ENCODE measurements at regions not wholly inside any gene's neighbourhood (a gene's known extent, or its start where the extent isn't known, plus 50 kb on each side); places are given as distances from the start of the nearest gene placed in this dataset.

GRCh38 chrX:75642811-75643361 is 120.0 kb upstream of the ZDHHC15 start:
- H3K4me3 ChIP-seq (ENCODE audit: insufficient read depth, low read length): no peak overlapping the region
- H3K27ac ChIP-seq (ENCODE audit: low read depth, low read length): no peak overlapping the region
- H3K79me2 ChIP-seq (ENCODE audit: insufficient read depth, low read length): no peaks in the 10 kb centered on the region
- H2AFZ ChIP-seq (ENCODE audit: low read length): no peak overlapping the region
- no peaks in the 10 kb centered on the region for H3K36me3 ChIP-seq (ENCODE audit: insufficient read depth, low read length)
- no peaks in the 10 kb centered on the region for H3K27me3 ChIP-seq (ENCODE audit: insufficient read depth, low read length)
- no peaks in the 10 kb centered on the region for H3K9me3 ChIP-seq (ENCODE audit: low read depth, low read length)
- DNase-seq (ENCODE audit: insufficient read length, low spot score, missing footprints): no peak
- no peaks in the 10 kb centered on the region for H3K4me1 ChIP-seq (ENCODE audit: insufficient read depth, low read length)
- no peak for TF ChIP-seq CTCF (IDR thresholded peaks at IDR 0.05; ENCODE audit: extremely low read depth, low read depth, low read length)
- H3K4me2 ChIP-seq (ENCODE audit: insufficient read depth, low read length): no peak overlapping the region
- H4K20me1 ChIP-seq (ENCODE audit: insufficient read depth, low read length): no peaks in the 10 kb centered on the region

DNA sequence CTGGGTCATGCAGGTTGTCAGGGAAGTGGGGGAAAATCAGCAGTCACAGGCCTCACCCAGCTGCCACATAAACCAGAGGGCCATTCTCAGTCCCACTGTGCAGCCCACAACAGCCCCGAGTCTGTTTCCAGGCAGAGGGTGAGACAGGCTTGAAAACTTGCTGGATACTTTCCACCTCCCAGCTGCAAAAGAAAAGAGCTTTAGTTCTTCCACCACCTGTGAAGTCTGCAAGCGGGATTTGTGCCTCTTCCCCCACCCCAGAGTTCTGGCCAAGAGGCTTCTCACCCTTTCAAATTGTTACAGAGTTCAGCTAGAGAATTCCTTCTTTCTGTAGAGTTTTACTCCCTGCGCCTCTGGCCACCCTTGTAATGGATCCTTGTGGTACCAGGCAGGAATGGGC is 115.5 kb upstream of the ZDHHC15 start:
- Histone ChIP-seq H3K9me3 (ENCODE audit: low read depth, low read length) (peaks cover 2% of the 10 kb centered on the region), H3K79me2 (ENCODE audit: insufficient read depth, low read length) (no peaks in the 10 kb centered on the region), H3K4me1 (ENCODE audit: insufficient read depth, low read length) (no peaks in the 10 kb centered on the region), H3K36me3 (ENCODE audit: insufficient read depth, low read length) (no peaks in the 10 kb centered on the region), H3K4me3 (ENCODE audit: insufficient read depth, low read length) (no peak overlapping the region), H3K4me2 (ENCODE audit: insufficient read depth, low read length) (no peak overlapping the region), H4K20me1 (ENCODE audit: insufficient read depth, low read length) (no peaks in the 10 kb centered on the region), H3K27me3 (ENCODE audit: insufficient read depth, low read length) (no peaks in the 10 kb centered on the region), H2AFZ (ENCODE audit: low read length) (no peak overlapping the region), H3K27ac (ENCODE audit: low read depth, low read length) (no peak overlapping the region)
- no peak for TF ChIP-seq CTCF (IDR thresholded peaks at IDR 0.05; ENCODE audit: extremely low read depth, low read depth, low read length)
- no peak for DNase-seq (ENCODE audit: insufficient read length, low spot score, missing footprints)

GRCh38 chrX:75625232-75625631 is 102.4 kb upstream of the ZDHHC15 start:
- TF ChIP-seq CTCF (IDR thresholded peaks at IDR 0.05; ENCODE audit: extremely low read depth, low read depth, low read length): no peak
- no peak for DNase-seq (ENCODE audit: insufficient read length, low spot score, missing footprints)
- Histone ChIP-seq H3K27ac (ENCODE audit: low read depth, low read length) (no peak overlapping the region), H2AFZ (ENCODE audit: low read length) (no peak overlapping the region), H3K4me3 (ENCODE audit: insufficient read depth, low read length) (no peak overlapping the region), H3K4me1 (ENCODE audit: insufficient read depth, low read length) (no peaks in the 10 kb centered on the region), H3K27me3 (ENCODE audit: insufficient read depth, low read length) (no peaks in the 10 kb centered on the region), H3K4me2 (ENCODE audit: insufficient read depth, low read length) (no peak overlapping the region), H3K79me2 (ENCODE audit: insufficient read depth, low read length) (no peaks in the 10 kb centered on the region), H3K9me3 (ENCODE audit: low read depth, low read length) (no peaks in the 10 kb centered on the region), H3K36me3 (ENCODE audit: insufficient read depth, low read length) (no peaks in the 10 kb centered on the region), H4K20me1 (ENCODE audit: insufficient read depth, low read length) (no peaks in the 10 kb centered on the region)

DNA sequence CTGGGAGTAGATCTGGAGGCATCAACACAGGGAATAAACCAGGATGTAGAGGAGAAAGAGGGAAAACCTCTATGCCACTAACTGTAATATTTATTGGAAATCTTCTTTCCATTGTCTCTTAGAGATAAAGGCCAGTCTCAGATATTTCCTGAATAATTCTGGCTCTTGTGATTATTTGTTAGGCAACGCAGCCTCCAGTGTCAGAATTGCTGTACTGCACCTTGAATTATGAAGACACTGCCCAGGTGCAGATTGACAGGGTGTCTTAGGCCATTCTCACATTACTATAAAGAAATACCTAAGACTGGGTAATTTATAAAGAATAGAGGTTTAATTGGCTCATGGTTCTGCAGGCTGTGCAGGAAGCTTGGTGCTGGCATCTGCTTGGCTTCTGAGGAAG is 100.7 kb upstream of the ZDHHC15 start:
- no peak for TF ChIP-seq CTCF (IDR thresholded peaks at IDR 0.05; ENCODE audit: extremely low read depth, low read depth, low read length)
- no peaks in the 10 kb centered on the region for H3K36me3 ChIP-seq (ENCODE audit: insufficient read depth, low read length)
- H3K27ac ChIP-seq (ENCODE audit: low read depth, low read length): no peak overlapping the region
- H3K4me3 ChIP-seq (ENCODE audit: insufficient read depth, low read length): no peak overlapping the region
- H3K27me3 ChIP-seq (ENCODE audit: insufficient read depth, low read length): no peaks in the 10 kb centered on the region
- no peaks in the 10 kb centered on the region for H3K9me3 ChIP-seq (ENCODE audit: low read depth, low read length)
- no peak overlapping the region for H2AFZ ChIP-seq (ENCODE audit: low read length)
- no peaks in the 10 kb centered on the region for H3K4me1 ChIP-seq (ENCODE audit: insufficient read depth, low read length)
- H3K4me2 ChIP-seq (ENCODE audit: insufficient read depth, low read length): no peak overlapping the region
- H4K20me1 ChIP-seq (ENCODE audit: insufficient read depth, low read length): no peaks in the 10 kb centered on the region
- no peak for DNase-seq (ENCODE audit: insufficient read length, low spot score, missing footprints)
- no peaks in the 10 kb centered on the region for H3K79me2 ChIP-seq (ENCODE audit: insufficient read depth, low read length)

Data from osteoblast (primary cell).